Neural cell (in vitro differentiated cells): ENCODE measurements at regions not wholly inside any gene's neighbourhood (a gene's known extent, or its start where the extent isn't known, plus 50 kb on each side); places are given as distances from the start of the nearest gene placed in this dataset.

Source experiments
- EP300 ChIP-seq: fragments of 450-650 bp; conservative IDR thresholded peaks from 2 replicates; pipeline ENCODE4 v1.6.1; 2014; ENCODE audit warnings: antibody characterized with exemption, mild to moderate bottlenecking, moderate library complexity; ENCODE audit not compliant: poor library complexity, severe bottlenecking
- EZH2 ChIP-seq: fragments of 200-600, 300-800 bp; shearing (Covaris generic), sonication (generic); IDR thresholded peaks from 2 replicates; pipeline ENCODE4 v1.6.1; 2014; ENCODE audit warnings: antibody characterized with exemption, low read length, borderline replicate concordance, mild to moderate bottlenecking; ENCODE audit not compliant: insufficient read depth, poor library complexity, severe bottlenecking
- MXI1 ChIP-seq: fragments of 450-650 bp; conservative IDR thresholded peaks from 2 replicates; pipeline ENCODE4 v1.6.1; 2014; ENCODE audit warnings: antibody characterized with exemption, mild to moderate bottlenecking; ENCODE audit not compliant: poor library complexity, severe bottlenecking
- RAD21 ChIP-seq: fragments of 450-650 bp; conservative IDR thresholded peaks from 2 replicates; pipeline ENCODE4 v1.6.1; 2014; ENCODE audit warnings: antibody characterized with exemption, mild to moderate bottlenecking, moderate library complexity
- TAF1 ChIP-seq: IDR thresholded peaks from 2 replicates; pipeline ENCODE4 v1.6.1; 2012; ENCODE audit warnings: low read depth
- TF ChIP-seq, protein P1 (sequence below): fragments of 450-650 bp; IDR thresholded peaks from 2 replicates; pipeline ENCODE4 v1.5.1; 2014; ENCODE audit warnings: antibody characterized with exemption, mild to moderate bottlenecking, moderate library complexity; ENCODE audit not compliant: poor library complexity, severe bottlenecking
- TF ChIP-seq, protein P2 (sequence below): IDR thresholded peaks from 2 replicates; pipeline ENCODE4 v1.6.1; 2012; ENCODE audit warnings: borderline replicate concordance

DNA sequence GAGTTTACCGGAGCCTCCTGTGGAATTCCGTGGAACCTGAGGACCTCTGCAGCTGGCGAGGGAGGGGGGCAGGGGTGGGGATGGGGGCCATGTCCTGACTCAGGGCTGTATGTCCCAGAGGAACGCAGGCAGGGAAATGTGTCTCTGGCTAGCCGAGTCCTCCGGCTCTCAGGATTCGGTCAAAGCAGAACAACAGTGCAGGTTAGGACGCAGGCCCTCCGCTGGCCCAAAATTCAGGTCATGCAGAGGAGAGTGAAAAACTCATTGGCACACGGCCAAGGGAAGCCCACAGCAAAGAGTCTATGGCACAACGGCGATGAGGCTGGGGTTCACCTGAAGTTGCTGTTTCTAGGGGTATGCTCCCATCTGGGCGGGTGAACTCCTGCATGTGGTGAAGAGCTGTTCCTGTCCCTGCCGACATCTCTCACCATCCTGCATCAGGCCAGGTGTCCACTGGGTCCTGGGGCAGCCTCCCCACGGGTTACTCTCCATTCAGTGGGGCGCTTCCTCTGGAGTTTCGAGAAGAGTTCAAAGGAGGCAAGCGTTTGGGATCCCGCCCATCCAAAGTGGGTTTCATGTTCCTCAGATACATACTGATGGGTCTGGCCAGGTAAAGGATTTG lies 1055.3 kb downstream of the BRD1 start:
- TF ChIP-seq, protein P1, sequence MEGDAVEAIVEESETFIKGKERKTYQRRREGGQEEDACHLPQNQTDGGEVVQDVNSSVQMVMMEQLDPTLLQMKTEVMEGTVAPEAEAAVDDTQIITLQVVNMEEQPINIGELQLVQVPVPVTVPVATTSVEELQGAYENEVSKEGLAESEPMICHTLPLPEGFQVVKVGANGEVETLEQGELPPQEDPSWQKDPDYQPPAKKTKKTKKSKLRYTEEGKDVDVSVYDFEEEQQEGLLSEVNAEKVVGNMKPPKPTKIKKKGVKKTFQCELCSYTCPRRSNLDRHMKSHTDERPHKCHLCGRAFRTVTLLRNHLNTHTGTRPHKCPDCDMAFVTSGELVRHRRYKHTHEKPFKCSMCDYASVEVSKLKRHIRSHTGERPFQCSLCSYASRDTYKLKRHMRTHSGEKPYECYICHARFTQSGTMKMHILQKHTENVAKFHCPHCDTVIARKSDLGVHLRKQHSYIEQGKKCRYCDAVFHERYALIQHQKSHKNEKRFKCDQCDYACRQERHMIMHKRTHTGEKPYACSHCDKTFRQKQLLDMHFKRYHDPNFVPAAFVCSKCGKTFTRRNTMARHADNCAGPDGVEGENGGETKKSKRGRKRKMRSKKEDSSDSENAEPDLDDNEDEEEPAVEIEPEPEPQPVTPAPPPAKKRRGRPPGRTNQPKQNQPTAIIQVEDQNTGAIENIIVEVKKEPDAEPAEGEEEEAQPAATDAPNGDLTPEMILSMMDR, result no peak
- no peak for TF ChIP-seq RAD21
- no peak for TF ChIP-seq EP300
- TF ChIP-seq EZH2, result no peak
- TF ChIP-seq, protein P2, sequence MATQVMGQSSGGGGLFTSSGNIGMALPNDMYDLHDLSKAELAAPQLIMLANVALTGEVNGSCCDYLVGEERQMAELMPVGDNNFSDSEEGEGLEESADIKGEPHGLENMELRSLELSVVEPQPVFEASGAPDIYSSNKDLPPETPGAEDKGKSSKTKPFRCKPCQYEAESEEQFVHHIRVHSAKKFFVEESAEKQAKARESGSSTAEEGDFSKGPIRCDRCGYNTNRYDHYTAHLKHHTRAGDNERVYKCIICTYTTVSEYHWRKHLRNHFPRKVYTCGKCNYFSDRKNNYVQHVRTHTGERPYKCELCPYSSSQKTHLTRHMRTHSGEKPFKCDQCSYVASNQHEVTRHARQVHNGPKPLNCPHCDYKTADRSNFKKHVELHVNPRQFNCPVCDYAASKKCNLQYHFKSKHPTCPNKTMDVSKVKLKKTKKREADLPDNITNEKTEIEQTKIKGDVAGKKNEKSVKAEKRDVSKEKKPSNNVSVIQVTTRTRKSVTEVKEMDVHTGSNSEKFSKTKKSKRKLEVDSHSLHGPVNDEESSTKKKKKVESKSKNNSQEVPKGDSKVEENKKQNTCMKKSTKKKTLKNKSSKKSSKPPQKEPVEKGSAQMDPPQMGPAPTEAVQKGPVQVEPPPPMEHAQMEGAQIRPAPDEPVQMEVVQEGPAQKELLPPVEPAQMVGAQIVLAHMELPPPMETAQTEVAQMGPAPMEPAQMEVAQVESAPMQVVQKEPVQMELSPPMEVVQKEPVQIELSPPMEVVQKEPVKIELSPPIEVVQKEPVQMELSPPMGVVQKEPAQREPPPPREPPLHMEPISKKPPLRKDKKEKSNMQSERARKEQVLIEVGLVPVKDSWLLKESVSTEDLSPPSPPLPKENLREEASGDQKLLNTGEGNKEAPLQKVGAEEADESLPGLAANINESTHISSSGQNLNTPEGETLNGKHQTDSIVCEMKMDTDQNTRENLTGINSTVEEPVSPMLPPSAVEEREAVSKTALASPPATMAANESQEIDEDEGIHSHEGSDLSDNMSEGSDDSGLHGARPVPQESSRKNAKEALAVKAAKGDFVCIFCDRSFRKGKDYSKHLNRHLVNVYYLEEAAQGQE, result no peak
- no peak for TF ChIP-seq MXI1
- no peak for TF ChIP-seq TAF1
